ENCODE measurements at regions not wholly inside any gene's neighbourhood (a gene's known extent, or its start where the extent isn't known, plus 50 kb on each side); places are given as distances from the start of the nearest gene placed in this dataset.

DNA sequence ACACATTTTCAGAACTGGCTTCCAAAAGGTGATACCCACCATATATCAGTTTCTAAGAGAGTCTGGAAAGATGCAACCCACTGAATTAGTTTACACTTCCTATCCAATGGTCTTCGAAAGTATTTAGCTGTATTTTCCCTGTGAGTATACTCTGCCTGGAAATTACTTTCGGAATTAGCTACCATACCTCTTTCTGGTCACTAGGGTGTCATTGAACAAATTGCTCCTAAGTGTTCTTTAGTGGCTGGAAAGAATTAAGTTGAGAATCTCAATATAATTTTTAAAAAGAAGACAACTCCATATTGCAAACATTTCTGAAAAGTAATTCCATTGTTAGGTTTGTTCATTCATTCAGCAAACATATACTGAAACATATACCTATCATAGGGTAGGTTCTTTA is 283.1 kb upstream of the SSTR1 start:
- DNase-seq (ENCODE audit: low spot score) (no peak), ATAC-seq (peak; percentile 48; the same call in 1 of the 2 replicates)
- no peak overlapping the region for H3K4me3 Mint-ChIP-seq
- ChIA-PET CTCF (interaction anchor here (0.8 to 0.9 kb wide), 3 partner anchors 9 to 46 kb away, joined by 3 to 4 read pairs (median 3); no protein-coding TSS in a partner anchor), POLR2A (no interaction called here)
- 0 out of 2 replicates have a peak, but pooled peaks cover 3% of the 10 kb centered on the region for H3K9me3 Mint-ChIP-seq
- H3K4me1 Mint-ChIP-seq, result no peaks in the 10 kb centered on the region
- peaks cover 87% of the 10 kb centered on the region for H3K27me3 Mint-ChIP-seq (ENCODE audit: low read depth)
- TF ChIP-seq TP53 (CRISPR knock-in tag; IDR thresholded peaks at IDR 0.05) (no peak), PRDM15 (CRISPR knock-in tag; IDR thresholded peaks at IDR 0.05) (no peak), SOX15 (CRISPR knock-in tag; IDR thresholded peaks at IDR 0.05) (no peak), ETV6 (CRISPR knock-in tag; IDR thresholded peaks at IDR 0.05) (no peak), EMX1 (CRISPR knock-in tag; IDR thresholded peaks at IDR 0.05) (no peak)
- H3K36me3 Mint-ChIP-seq, result no peaks in the 10 kb centered on the region; the same call in none of the 2 replicates
- no peak overlapping the region for H3K27ac Mint-ChIP-seq

DNA sequence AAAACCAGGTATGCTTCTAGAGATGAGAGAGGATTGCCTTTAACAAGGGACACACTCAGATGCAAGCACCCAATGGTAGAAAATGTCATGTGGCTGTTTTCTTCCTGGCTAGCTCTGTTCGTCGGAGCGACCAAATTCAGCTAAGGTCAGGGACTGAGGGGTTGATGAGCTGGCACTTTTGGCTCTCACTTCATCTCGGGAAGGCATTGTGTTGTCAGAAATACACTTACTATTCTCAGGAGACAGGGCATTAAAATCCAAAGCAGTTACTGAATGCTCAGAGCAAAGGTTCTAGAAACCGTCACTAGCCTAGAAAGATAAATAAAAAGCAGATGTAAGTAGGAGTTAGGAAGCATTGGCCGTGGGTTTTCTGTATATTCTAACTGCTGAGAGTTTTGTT is 275.7 kb upstream of the SSTR1 start:
- ChIA-PET POLR2A (no interaction called here), CTCF (no interaction called here)
- no peak overlapping the region for H3K4me3 Mint-ChIP-seq
- no peaks in the 10 kb centered on the region for H3K9me3 Mint-ChIP-seq
- no peak for TF ChIP-seq ZNF232 (CRISPR knock-in tag; IDR thresholded peaks at IDR 0.05)
- no peak for TF ChIP-seq PRRX2 (CRISPR knock-in tag; IDR thresholded peaks at IDR 0.05)
- no peak for TF ChIP-seq TCF7 (CRISPR knock-in tag; IDR thresholded peaks at IDR 0.05; ENCODE audit: low read depth)
- no peak for TF ChIP-seq GTF2I (CRISPR knock-in tag; conservative IDR thresholded peaks at IDR 0.05)
- TF ChIP-seq RELA (CRISPR knock-in tag; IDR thresholded peaks at IDR 0.05; ENCODE audit: borderline replicate concordance), result no peak
- no peak for TF ChIP-seq PREB (CRISPR knock-in tag; IDR thresholded peaks at IDR 0.05; ENCODE audit: borderline replicate concordance)
- TF ChIP-seq ELF4 (CRISPR knock-in tag; IDR thresholded peaks at IDR 0.05; ENCODE audit: low read depth), result no peak
- no peak for TF ChIP-seq MAX (CRISPR knock-in tag; IDR thresholded peaks at IDR 0.05)
- no peak for TF ChIP-seq EMX1 (CRISPR knock-in tag; IDR thresholded peaks at IDR 0.05)
- no peak for TF ChIP-seq MLX (CRISPR knock-in tag; IDR thresholded peaks at IDR 0.05)
- TF ChIP-seq, protein P1, sequence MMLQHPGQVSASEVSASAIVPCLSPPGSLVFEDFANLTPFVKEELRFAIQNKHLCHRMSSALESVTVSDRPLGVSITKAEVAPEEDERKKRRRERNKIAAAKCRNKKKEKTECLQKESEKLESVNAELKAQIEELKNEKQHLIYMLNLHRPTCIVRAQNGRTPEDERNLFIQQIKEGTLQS (CRISPR knock-in tag; conservative IDR thresholded peaks at IDR 0.05), result no peak
- TF ChIP-seq IRF2 (CRISPR knock-in tag; IDR thresholded peaks at IDR 0.05; ENCODE audit: borderline replicate concordance, low read depth), result no peak
- TF ChIP-seq, protein P2, sequence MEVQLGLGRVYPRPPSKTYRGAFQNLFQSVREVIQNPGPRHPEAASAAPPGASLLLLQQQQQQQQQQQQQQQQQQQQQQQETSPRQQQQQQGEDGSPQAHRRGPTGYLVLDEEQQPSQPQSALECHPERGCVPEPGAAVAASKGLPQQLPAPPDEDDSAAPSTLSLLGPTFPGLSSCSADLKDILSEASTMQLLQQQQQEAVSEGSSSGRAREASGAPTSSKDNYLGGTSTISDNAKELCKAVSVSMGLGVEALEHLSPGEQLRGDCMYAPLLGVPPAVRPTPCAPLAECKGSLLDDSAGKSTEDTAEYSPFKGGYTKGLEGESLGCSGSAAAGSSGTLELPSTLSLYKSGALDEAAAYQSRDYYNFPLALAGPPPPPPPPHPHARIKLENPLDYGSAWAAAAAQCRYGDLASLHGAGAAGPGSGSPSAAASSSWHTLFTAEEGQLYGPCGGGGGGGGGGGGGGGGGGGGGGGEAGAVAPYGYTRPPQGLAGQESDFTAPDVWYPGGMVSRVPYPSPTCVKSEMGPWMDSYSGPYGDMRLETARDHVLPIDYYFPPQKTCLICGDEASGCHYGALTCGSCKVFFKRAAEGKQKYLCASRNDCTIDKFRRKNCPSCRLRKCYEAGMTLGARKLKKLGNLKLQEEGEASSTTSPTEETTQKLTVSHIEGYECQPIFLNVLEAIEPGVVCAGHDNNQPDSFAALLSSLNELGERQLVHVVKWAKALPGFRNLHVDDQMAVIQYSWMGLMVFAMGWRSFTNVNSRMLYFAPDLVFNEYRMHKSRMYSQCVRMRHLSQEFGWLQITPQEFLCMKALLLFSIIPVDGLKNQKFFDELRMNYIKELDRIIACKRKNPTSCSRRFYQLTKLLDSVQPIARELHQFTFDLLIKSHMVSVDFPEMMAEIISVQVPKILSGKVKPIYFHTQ (CRISPR knock-in tag; IDR thresholded peaks at IDR 0.05), result no peak
- no peak for TF ChIP-seq ZMAT4 (CRISPR knock-in tag; IDR thresholded peaks at IDR 0.05)
- no peak for TF ChIP-seq CREB1 (CRISPR knock-in tag; IDR thresholded peaks at IDR 0.05)
- no peak for TF ChIP-seq CREM (CRISPR knock-in tag; IDR thresholded peaks at IDR 0.05)
- DNase-seq (ENCODE audit: low spot score) (no peak), ATAC-seq (no peak)
- H3K27ac Mint-ChIP-seq, result no peak overlapping the region
- H3K36me3 Mint-ChIP-seq, result no peaks in the 10 kb centered on the region
- peaks cover 8% of the 10 kb centered on the region for H3K4me1 Mint-ChIP-seq
- peaks cover 83% of the 10 kb centered on the region for H3K27me3 Mint-ChIP-seq (ENCODE audit: low read depth)

Data from WTC11 (cell line).